Kidney epithelial cell (primary cell): ENCODE measurements at regions not wholly inside any gene's neighbourhood (a gene's known extent, or its start where the extent isn't known, plus 50 kb on each side); places are given as distances from the start of the nearest gene placed in this dataset.

Experiments
- DNase-seq: peaks from one replicate; pipeline ENCODE4 v3.0.0-alpha.2; 2010; ENCODE audit warnings: low read depth
- H3K27me3 ChIP-seq: 2 replicates; pipeline ENCODE4 v1.6.0; 2011; ENCODE audit warnings: low read length; ENCODE audit not compliant: control insufficient read depth, insufficient read depth
- H3K36me3 ChIP-seq: 2 replicates; pipeline ENCODE4 v1.5.1; 2011; ENCODE audit warnings: low read length; ENCODE audit not compliant: control insufficient read depth, insufficient read depth
- H3K4me3 ChIP-seq: 2 replicates; pipeline ENCODE4 v1.5.1; 2011; ENCODE audit warnings: low read depth, mild to moderate bottlenecking, control low read depth, low read length
- CTCF ChIP-seq: IDR thresholded peaks from 2 replicates; pipeline ENCODE4 v1.5.1; 2011; ENCODE audit warnings: mild to moderate bottlenecking, moderate library complexity, low read length, control low read depth, inconsistent platforms; ENCODE audit not compliant: insufficient read depth, poor library complexity, severe bottlenecking

- DNase-seq = no peak
- H3K4me3 ChIP-seq = no peak overlapping the region
- no peak for TF ChIP-seq CTCF
- no peaks in the 10 kb centered on the region for H3K36me3 ChIP-seq
- no peaks in the 10 kb centered on the region for H3K27me3 ChIP-seq
Measured at GRCh38 chrX:148309413-148309812, 191.0 kb upstream of the AFF2 start.

DNA sequence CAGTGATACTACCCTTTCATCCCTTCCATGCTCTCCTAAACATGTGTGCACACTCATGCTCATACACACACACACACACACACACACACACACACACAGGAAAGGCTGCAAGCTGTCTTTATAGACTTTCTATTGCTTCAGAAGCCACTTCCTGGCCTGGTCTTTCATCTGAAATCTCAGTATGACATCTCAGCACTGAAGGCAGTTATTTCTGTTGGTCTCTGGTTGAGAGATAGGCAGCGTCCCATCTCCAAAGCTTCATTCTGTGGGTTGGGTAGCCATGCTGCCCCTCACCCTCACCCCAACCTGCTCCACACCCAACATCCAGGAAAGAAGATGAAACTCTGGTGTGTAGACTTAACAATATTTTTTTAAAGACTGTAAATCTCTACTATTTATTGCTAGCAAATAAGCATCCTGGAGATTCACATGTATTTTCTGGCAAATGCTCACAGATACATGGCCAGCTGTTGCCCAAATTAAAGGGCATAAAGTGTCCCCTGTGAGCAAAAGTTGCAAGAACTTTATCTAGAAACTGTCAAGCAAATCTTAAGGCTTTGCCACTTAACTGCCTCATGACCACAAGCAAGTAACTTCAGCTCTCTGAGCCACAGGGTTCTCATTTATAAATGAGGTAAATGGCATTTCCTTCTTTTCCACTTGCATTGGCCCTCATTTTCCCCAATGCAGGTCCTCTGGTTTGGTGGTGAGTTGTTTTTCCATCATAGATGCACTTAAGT, 189.8 kb upstream of the AFF2 start:
- Histone ChIP-seq H3K36me3 (no peaks in the 10 kb centered on the region), H3K27me3 (no peaks in the 10 kb centered on the region), H3K4me3 (no peak overlapping the region)
- no peak for DNase-seq
- no peak for TF ChIP-seq CTCF

DNA sequence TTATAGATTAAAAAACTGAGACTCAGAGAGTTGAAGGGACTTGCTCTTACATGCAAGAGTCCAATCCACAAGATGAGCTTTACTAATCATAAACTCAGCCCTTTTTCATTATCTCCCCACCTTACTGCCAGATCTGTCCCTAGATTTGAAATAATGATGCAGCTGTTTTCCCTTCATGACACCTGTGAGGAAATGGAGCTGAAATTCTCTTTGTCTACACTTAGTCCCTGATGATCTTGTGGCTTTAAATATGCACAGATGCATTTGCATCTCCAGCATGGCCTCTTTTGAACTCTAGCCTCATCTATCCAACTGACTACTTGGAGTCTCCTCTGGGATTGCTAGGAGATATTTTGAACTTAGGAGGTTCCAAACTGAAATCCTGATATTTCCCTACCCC, 188.9 kb upstream of the AFF2 start:
- Histone ChIP-seq H3K27me3 (no peaks in the 10 kb centered on the region), H3K4me3 (no peak overlapping the region), H3K36me3 (no peaks in the 10 kb centered on the region)
- TF ChIP-seq CTCF = no peak
- no peak for DNase-seq

- no peak for DNase-seq
- Histone ChIP-seq H3K36me3 (no peaks in the 10 kb centered on the region), H3K4me3 (no peak overlapping the region), H3K27me3 (no peaks in the 10 kb centered on the region)
- TF ChIP-seq CTCF = no peak
Measured at GRCh38 chrX:148314876-148315275, 185.5 kb upstream of the AFF2 start.

GRCh38 chrX:148316446-148316845, 184.0 kb upstream of the AFF2 start:
- H3K36me3 ChIP-seq = no peaks in the 10 kb centered on the region
- no peak overlapping the region for H3K4me3 ChIP-seq
- TF ChIP-seq CTCF = no peak
- no peaks in the 10 kb centered on the region for H3K27me3 ChIP-seq
- DNase-seq = no peak

DNA sequence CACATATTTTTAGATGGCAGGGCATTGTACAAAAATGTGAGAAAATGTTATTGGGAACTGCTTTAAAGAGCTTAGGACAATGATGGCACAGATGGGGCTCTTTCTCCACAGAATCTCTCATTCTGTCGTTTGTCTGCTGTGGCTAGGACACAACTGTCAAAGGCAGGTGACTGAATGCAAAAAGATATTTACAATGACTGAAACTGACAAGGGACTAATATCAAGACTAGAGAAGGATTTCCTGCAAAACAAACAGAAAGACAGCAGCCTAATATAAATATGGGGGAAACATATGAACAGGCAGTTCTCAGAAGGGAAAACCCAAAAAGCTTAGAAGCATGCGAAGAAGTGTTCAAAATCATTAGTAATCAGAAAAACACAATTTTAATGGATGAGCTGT, 177.5 kb upstream of the AFF2 start:
- Histone ChIP-seq H3K4me3 (no peak overlapping the region), H3K36me3 (no peaks in the 10 kb centered on the region), H3K27me3 (no peaks in the 10 kb centered on the region)
- DNase-seq = no peak
- no peak for TF ChIP-seq CTCF
